ENCODE measurements at regions not wholly inside any gene's neighbourhood (a gene's known extent, or its start where the extent isn't known, plus 50 kb on each side); places are given as distances from the start of the nearest gene placed in this dataset.
A peak's percentile ranks its signal among the peaks of the same experiment; 100 is the strongest.
"Not testable (repeated sequence)": the region's sequence is repeated elsewhere in the genome, so short reads cannot be mapped to it uniquely, and the experiment has no call there.

- peak; percentile 75 for DNase-seq
Observed at GRCh38 chr16:48054881-48055601, 100.8 kb downstream of the ABCC12 start.

DNA sequence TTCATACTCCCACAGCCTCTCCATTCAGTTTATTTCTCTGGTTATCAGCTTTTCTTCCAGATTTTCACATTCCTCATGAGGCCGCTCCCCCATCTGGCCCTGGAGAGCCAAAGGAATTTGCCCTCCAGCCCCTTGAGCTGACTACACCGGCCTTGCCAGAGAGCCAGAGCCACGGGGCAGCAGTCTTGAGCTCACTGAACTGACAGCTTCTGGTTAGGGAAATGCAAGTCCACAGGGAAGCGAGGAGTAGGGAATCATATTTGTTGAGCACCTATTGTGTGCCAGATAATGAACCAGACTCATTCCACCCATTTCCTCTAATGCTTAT lies 102.4 kb downstream of the ABCC12 start:
- DNase-seq: no peak

DNA sequence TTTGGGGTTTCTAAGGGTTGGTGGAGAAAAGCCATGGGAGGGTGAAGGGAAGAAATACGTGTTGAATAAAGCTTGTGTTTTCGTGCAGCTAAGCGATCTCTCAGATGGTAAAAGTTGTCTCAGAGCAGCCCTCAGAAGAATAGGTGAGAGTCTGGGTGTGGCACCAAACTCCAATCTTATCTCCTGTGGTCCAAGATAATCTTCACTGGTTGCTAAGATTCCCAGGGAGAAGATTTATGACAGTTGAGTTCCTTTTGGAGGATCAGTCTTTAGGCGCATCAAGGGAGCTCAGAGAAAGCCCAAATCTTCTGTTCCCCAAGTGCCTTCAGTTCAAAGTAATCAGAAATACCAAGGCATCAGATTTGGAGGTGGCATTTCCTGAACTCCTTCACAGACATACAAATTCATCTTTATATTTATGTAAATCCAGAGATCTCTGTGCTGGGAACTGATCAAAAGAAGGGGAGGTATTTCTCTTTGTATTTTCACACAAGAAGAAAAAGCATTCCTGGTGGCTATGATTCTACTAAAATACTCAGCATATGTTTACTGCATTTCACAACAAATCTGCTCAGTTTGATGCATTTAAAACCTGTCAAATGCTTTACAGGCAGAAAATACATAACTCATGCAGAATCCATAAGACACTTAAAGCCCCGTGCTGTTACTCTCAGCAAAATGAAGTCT lies 102.9 kb downstream of the ABCC12 start:
- no peak for DNase-seq

GRCh38 chr16:48050871-48051270 lies 104.9 kb downstream of the ABCC12 start:
- DNase-seq: no peak

GRCh38 chr16:48049847-48050246 lies 105.9 kb downstream of the ABCC12 start:
- DNase-seq: no peak

DNA sequence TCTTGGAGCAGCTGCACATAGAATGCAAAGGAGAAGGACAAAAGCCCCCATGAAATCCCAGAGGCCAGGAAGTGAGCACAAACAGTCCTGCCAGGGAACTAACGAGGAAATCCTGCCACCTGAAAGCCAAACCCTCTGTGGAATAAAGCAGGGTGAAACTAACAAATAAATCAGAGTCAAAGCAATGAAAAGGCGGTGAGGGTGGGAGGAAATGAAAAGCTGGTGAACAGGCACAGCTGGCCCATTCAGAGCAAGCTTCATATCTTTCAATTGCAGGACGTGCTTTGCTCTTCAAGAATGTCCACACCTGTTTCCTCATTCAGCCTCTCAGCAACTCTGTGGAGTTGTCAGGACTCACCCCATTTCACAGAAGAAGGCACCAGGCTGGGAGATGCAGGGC lies 108.1 kb downstream of the ABCC12 start:
- no peak for DNase-seq

DNA sequence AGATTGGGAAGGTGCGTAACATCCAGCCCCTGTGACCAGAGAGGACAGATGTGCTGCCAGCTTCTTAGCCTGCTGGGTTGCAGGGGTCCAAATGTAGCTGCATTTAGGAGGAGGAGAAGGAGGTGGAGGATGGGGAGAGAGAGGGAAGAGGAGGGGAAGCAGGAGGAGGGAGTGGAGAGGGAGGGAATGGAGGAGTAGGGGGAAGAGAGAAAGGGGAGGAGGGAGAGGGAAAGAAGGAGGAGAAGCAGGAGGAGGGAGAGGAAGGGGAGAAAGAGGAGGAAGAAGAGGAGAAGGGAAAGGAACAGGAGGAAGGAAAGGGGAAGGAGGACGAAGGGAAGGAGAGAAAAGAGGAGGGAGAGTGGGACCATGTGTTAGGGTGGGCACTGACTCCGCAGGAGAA lies 108.6 kb downstream of the ABCC12 start:
- DNase-seq: no peak

GRCh38 chr16:48044117-48044516 lies 111.7 kb downstream of the ABCC12 start:
- DNase-seq: no peak

GRCh38 chr16:48041981-48042421 lies 113.8 kb downstream of the ABCC12 start:
- no peak for DNase-seq

- DNase-seq: no peak
Observed at GRCh38 chr16:48035142-48035541, 120.7 kb downstream of the ABCC12 start.

- DNase-seq: no peak
Observed at GRCh38 chr16:48030926-48031325, 124.9 kb downstream of the ABCC12 start.

- no peak for DNase-seq
Observed at GRCh38 chr16:48029768-48030167, 126.0 kb downstream of the ABCC12 start.

- DNase-seq: no peak
Observed at GRCh38 chr16:48025359-48025758, 130.4 kb downstream of the ABCC12 start.

DNA sequence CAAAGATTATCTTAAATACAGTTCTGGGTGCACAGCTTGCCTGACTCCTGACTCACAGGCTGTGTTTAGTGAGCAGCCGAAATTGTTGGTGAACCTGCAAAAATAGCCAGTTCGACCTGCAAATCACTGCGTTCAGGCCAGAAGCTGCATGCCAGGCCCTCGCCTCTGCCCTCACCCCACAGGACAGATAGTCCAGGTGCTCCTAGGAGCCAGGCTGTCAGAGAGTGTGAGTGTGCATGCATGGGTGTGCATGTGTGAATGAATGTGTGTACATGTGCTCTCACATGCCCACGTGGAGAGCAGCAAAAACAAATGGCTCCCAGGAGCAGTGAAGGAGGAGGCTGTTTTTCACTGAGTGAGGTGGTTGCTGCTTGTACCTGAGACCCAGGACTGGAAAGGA lies 131.8 kb downstream of the ABCC12 start:
- no peak for DNase-seq

- DNase-seq: no peak
Observed at GRCh38 chr16:48022496-48022895, 133.3 kb downstream of the ABCC12 start.

- DNase-seq: not testable (repeated sequence)
Observed at GRCh38 chr16:48020617-48021016, 135.2 kb downstream of the ABCC12 start.

- no peak for DNase-seq
Observed at GRCh38 chr16:48014349-48015135, 141.3 kb downstream of the ABCC12 start.

DNA sequence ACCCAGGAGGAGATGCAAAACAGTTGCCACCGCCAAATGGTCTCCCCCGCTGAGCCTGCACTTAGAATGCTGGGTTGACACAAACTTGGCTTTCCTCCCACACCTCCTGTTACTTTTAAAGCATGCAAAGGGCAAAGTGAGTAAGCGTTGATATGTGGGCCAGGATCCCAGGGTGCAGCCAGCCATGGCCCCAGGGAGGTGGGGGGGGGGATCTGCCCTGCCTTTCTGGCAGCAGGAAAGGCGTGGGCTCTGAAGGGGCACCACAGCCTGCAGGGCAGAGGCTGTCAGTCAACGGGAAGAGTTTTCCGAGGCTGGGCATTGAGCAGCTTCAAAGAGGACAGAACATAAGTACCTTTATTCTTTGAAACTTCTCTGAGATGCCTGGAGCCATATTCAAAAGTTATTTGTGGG lies 142.3 kb downstream of the ABCC12 start:
- no peak for DNase-seq

DNA sequence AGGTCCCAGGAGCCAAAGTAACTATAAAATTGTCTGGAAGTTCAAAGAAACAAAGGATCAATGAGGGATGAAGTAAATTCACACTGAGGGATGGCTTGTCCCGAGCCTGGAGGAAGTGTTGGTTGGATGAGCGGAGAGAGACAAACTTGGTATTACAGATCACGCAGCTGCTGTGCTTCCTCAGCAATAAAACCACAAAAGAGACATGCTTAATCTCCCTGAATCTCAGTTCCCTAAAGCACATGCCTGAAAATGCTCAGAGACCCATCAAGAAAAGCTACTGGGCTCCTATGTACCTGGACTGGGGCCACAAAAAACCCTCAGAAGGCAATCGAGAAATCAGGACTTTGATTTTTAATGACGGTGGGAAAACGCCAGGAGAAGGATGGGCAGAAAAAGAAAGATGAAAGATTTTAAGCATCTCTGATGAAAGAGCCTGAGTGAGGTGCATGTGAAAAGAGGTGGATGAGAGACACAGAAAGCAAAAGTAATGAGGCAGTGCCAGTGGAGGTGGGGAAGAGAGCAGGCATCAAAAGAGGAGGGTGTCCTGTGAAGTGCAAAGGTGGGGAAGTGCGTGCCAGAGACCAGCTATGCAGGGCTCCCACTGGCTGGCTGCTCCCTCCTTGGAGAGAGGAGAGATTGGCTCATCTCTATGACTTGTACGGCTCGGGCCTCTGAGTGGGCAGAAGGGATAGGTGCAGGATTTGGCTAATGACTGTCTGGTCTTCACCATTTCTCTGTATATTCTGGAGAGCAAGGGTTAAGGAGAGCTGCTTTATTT lies 143.7 kb downstream of the ABCC12 start:
- DNase-seq: no peak

GRCh38 chr16:48011466-48011865 lies 144.3 kb downstream of the ABCC12 start:
- no peak for DNase-seq

DNA sequence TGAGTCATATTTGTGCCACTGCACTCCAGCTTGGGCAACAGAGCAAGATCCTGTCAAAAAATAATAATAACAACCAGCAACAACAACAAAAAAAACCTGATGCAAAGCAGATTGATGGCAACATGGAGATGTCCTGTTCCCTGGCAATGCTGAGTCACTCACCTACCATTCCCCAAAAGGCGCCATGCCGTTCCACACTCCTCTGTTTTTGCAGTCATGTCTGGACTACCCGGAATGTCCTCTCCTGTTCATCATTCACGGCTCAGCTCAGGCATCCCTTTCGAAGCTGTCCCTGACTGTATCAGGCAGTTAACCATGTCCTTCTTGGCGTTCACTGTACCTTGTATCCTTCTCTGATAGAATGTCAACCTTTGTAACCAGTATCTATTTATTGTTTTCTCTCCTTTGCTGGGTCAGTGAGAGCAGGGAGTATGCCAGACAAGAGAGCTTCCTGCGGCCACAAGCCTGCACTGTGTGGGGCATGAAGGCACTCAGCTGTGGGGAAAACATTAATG lies 147.7 kb downstream of the ABCC12 start:
- no peak for DNase-seq

GRCh38 chr16:48004141-48004695 lies 151.6 kb downstream of the ABCC12 start:
- no peak for DNase-seq

All from activated effector memory CD4-positive, alpha-beta T cell treated with anti-CD3 and anti-CD28 coated beads, Interleukin-2, amount 50 U/mL, for 16 hours (primary cell).